Retinal pigment epithelial cell (primary cell): ENCODE measurements at regions not wholly inside any gene's neighbourhood (a gene's known extent, or its start where the extent isn't known, plus 50 kb on each side); places are given as distances from the start of the nearest gene placed in this dataset.

Experiments used
- DNase-seq: peaks from one replicate; pipeline ENCODE4 v3.0.0-alpha.2; 2010; ENCODE audit warnings: low read depth
- H3K4me3 ChIP-seq: 2 replicates; pipeline ENCODE4 v1.5.1; 2011; ENCODE audit warnings: mild to moderate bottlenecking, low read length, control low read depth, moderate library complexity
- CTCF ChIP-seq: conservative IDR thresholded peaks from 2 replicates; pipeline ENCODE4 v1.5.1; 2011; ENCODE audit warnings: low read depth, low read length, control low read depth, inconsistent platforms

- H3K4me3 ChIP-seq: no peak overlapping the region
- no peak for TF ChIP-seq CTCF
- no peak for DNase-seq
These were observed 72.4 kb upstream of the PCED1B start for GRCh38 chr12:47007048-47007447.

DNA sequence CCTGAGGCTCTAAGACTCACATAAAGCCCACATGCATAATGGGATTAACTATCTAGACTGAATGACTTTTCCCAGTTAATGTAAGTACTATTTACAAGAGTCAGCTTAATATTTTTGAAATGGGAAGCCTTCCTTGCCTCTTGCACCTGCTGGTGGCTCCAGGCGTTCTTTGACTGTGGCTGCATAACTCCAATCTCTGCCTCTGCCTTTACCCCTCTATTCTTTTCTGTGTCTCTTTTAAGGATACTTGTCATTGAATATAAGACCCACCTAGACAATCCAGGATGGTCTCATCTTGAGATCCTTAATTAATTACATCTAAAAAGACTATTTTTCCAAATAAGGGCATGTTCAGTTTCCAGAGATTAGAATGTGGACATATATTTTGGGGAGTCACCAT is 66.9 kb upstream of the PCED1B start:
- DNase-seq: no peak
- H3K4me3 ChIP-seq: no peak overlapping the region
- TF ChIP-seq CTCF: no peak

DNA sequence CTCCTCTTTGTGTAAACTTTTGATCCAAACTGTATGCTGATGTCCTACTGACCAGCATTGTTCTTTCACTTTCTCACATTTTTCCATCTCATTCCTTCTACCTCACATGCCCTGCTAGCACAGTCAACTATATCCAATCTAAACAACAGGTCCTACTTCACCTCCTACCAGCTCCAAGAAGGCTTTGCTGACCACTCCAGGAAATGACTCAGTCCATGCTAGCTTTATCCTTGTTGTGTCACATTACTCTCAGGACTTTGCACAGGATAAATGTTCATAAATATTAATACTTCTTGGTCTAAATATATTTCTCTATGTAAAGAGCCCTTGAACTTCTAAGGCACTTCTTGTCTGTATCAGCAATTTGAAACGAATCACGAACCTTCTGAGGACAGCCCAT is 64.9 kb upstream of the PCED1B start:
- TF ChIP-seq CTCF: no peak
- no peak overlapping the region for H3K4me3 ChIP-seq
- DNase-seq: peak; percentile 66

DNA sequence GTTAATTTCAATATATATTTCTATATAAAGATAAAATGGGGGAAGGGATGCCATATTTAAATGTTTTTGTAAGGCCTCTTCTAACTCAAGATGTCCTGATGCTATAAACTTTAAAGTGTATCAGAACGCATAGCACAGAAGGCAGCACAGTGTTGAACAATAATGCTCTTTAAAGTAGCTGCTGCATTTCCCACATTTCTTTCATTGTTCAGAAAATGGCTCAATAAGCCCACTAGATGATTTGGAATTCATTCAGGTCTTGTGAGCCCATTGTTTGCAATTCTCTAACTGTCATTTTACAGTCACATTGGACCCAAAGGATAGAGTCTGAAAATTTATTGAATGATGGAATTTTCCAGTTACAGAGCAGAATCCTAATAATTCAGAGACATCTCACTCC is 64.0 kb upstream of the PCED1B start:
- no peak for TF ChIP-seq CTCF
- DNase-seq: no peak
- H3K4me3 ChIP-seq: no peak overlapping the region

DNA sequence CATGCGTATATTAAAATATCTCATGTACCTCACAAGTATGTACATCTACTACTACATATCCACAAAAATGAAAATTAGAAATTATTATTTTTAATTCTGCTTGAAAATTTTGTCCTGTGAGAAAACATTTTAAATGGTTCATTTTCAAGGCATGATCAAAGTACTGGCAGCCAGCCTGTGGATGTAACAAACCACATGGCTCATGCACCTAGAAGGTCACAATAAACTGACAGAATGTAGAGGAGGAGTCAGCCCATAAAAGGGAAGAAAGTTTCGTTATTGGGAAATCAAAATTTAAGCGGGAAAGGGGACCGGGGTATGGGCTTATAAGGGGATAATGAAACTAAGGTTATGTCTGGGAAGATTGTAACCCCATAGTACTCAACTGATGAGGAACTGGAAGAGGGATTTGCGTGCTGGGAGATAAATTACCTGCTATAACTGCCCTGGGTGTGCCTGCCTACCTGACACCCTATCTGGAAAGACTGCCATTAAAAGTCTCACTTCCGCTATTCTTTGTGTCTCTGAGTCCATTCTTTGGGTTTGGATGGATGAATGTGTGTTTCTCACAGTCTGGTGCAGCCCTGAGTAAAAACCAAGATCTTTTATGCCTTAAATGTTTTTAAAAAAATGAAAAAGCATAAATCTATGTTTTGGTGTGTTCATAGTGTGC is 62.2 kb upstream of the PCED1B start:
- no peak for DNase-seq
- H3K4me3 ChIP-seq: no peak overlapping the region
- no peak for TF ChIP-seq CTCF

DNA sequence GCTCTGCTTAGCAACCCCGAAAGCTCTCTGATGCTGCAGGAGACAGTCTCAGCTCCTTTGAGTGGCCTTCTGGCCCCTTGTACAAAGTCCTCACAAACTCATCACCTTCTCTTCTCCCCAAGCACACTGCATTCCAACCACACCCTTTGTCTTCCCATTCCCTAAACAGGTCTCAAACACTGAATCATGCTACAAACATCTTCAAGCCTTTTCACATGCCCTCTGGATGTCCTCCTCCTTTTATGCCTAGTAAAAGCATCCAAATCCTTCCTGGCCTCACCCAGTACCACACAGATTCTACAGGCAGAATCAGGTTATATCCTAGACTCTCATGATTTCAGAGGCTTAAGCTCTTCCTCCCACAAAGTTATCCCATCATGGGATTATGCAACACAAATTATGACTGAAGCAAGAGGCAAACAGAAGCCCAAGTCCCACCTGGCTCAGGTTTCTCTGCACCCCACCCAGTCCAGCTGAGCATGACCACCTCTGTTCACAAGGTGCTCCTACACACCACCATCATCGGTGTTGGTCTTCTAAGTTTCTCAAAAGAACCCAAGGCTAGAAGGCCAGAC is 61.4 kb upstream of the PCED1B start:
- DNase-seq: no peak
- TF ChIP-seq CTCF: no peak
- no peak overlapping the region for H3K4me3 ChIP-seq

DNA sequence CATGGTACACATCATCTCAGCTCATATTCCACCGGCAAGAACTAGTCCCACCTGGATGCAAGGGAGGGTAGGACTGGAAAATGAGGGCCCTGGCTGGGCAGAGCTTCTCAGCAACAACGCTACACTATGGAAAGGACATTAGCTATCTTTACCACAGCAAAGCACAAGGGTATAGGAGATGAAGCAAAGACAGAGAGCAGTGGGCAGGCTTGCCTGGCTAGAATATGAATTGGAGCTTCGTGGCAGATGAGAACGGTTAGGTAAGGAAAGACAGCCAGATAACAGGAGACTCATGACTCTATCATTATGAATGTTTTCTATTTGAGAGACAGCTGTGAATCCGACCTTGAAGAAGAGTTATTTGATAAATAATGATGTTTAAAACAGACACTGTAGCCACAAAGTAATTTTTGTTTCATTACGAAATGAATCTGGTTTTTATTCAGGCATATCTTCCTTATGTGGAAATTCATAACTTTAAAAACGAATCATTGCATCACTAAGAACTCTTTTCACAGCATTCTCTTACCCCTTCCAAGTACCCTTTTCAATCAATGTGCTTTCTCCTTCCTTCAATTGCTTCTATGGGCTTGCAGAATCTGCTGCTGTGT is 59.1 kb upstream of the PCED1B start:
- no peak for TF ChIP-seq CTCF

More for the DNA sequence above, 59.1 kb upstream of the PCED1B start:
- no peak overlapping the region for H3K4me3 ChIP-seq
- DNase-seq: no peak
